ENCODE measurements at regions not wholly inside any gene's neighbourhood (a gene's known extent, or its start where the extent isn't known, plus 50 kb on each side); places are given as distances from the start of the nearest gene placed in this dataset.

DNA sequence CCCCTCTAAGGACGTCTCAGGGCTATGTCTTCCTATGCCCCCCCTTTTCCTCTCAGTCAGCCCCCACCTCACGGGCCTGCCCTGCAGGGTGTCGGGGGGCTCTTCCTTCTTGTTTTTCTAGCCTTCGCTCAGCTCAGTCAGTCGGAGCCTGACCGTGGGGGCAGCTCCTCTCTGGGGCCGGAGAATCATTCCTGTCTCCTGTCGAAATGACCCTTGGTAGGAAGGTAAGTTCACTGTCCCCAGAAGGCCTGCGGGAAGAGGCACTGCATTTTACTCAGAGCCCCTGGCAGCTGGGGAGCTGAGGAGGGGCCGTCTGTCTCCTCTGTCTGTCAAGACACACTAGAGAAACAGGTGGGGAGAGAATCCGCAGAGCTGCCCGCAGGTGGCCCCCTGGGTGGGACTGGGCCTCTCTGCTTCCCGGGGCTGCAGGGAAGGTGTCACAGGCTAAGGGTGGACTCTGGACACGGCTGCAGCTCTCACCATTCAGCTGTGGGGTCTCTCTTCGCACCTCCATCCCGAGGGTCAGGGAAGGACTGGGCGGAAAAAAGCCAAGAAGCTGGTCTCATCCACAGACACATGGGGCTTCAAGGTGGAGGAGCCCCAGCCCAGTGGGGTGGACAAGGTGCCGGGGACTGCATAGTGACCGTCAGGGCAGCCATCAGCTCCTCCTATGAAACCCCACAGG lies 112.8 kb upstream of the TNRC6C start:
- DNase-seq (ENCODE audit: low read depth) = no peak

- no peak for DNase-seq (ENCODE audit: low read depth)
Observed at GRCh38 chr17:77846531-77847085, 111.9 kb upstream of the TNRC6C start.

DNA sequence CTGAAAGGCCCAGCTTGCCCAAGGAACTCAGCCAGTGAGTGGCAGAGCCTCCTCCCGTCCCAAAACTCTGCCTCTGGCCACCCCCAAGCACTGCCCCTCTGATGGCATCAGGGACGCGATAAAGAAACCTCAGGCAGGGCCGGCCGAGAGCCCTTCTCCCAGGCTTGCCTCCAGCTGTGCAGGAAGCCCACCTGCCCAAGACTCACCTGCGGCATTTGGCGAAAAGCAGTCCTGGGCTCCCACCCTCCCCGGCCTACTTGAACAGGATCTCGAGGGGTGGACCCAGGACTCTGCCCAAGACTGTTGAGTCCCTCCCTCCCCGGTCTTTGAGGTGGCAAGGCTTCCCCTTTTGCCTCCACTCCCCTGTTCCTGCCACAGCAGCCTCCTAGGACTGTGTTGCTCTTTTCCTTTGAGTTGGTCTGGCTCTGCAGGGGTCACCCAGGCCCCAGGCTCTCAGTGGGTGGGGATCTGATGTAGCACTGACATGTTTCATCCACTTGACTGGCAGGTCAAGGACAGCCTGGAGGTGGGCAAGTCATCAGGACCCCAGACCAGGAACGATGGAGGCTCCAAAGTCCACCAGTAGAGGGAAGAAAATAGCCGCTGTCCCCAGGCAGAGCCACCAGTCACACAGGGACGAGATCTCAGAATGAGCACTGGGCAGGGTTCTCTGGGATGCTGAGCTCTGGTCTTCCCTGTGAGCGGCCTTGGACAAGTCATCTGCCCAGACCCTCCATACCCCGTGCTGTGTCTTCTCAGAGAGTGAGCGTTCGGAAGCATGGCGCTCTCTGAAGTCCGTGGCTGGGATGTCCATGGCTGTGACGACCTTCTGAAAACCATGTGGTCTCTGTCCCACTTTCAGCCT lies 111.0 kb upstream of the TNRC6C start:
- DNase-seq (ENCODE audit: low read depth) = no peak

- no peak for DNase-seq (ENCODE audit: low read depth)
Observed at GRCh38 chr17:77848257-77848656, 110.2 kb upstream of the TNRC6C start.

DNA sequence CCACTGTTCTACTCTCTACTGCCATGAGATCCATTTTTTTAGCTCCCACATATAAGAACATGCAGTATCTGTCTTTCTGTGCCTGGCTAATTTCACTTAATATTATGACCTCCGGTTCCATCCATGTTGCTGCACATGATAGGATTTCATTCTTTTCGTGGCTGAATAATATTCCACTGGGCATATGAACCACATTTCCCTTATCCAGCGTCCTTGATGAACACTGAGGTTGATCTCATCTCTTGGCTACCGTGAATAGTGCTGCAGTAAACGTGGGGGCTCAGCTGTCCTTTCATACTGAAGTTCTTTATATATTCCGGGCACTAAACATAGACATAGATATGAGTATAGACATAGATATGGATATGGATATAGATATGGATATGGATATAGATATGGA lies 109.3 kb upstream of the TNRC6C start:
- no peak for DNase-seq (ENCODE audit: low read depth)

DNA sequence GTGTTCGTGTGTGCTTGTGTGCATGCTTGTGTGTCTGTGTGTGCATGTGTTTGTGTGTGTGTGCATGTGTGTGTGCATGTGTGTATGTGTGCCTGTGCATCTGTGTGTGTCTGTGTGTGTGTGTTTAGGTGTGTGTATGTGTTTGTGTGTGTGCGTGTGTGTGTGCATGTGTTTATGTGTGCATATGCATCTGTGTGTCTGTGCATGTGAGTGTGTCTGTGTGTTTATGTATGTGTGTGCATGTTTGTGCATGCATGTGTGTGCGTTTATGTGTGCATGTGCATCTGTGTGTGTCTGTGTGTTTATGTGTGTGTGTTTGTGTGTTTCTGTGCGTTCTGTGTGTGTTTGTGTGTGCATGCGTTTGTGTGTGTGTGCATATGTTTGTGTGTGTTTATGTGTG lies 106.6 kb upstream of the TNRC6C start:
- no peak for DNase-seq (ENCODE audit: low read depth)

DNA sequence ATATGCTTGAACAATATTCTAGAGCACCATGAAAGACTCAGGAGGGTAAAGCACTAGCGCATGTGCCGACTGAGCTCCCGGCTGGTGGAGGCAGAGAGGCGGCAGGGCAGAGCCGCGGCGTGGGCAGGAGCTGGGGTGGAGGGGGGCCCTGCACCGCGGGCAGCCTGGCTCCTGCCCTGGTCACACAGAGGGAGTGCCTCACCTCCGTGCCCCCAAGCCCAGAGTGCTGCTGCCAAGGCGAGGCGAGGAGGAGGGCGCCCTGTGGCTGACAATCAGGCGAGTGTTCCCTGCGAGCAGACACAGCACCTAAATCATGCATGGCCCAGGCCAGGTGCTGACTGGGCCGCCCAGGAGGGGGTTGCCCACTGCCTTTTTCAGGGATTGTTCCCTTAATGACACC lies 105.8 kb upstream of the TNRC6C start:
- DNase-seq (ENCODE audit: low read depth) = no peak

DNA sequence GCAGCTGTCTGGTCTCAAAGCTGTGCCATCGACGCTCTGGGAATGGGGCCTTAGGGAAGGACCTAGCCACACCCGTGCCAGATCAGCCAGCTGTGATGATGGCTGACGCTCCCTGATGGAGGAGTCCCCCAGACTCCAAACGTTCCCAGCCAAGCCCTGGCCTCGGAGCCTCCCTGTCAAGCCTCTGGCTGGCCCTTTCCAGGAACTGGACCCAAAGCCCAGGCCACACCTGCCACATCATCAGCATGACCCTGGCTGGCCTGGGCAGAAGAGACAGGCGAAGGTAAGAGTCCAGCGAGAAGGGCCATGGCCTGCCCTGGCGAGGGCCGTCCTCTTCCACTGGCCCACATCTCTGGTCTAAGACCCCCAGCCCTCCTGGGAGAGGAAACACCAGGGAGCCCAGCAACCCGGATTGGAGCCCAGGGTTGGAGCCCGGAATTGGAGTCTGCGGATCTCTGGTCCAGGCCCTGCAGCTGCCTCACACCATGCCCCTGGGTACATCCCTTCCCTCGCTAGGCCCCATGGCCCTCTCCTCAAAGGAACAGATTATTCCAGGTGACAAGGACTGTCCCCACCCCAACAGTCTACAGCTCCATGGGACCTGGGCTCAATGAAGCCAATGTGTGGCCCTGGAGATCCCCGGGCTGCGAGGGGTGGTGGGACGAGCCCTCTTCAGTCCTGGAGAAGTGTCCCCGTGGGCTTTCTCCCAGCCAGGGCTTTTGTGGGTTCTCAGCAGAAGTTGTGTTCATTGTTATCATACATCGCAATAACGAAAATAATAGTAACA lies 105.1 kb upstream of the TNRC6C start:
- no peak for DNase-seq (ENCODE audit: low read depth)

DNA sequence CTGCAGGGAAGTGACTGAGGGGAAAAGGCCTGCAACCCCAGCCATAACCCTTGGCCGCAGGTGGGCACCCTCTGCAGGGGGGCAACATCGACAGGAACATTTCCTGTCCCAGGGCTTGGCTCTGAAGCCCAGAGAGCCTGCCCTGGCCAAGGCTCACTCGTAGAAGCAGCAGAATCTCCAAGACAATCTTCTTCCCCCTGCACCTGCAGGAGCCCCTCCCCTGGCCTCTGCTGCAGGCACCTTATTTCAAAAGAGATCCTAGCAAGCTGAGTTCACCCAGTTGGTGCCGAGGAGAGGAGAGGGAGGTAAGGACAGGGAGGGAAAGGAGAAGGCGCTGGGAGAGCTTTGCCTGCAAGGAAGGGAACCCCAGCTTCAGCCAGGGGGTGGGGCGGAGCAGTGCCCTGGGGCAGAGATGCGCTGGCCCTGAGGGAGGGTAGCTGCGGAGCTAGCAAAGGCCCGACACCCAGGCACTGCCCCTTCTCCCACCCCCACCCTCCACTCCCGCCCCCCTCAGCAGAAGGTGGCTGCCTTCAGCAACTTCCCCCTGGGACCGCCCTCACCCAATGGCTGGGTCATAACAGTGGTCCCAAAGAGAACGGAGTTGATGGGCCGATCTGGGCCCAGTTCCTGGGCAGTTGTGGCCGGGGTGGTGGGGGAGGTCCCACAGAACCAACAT lies 104.3 kb upstream of the TNRC6C start:
- DNase-seq (ENCODE audit: low read depth) = no peak

DNA sequence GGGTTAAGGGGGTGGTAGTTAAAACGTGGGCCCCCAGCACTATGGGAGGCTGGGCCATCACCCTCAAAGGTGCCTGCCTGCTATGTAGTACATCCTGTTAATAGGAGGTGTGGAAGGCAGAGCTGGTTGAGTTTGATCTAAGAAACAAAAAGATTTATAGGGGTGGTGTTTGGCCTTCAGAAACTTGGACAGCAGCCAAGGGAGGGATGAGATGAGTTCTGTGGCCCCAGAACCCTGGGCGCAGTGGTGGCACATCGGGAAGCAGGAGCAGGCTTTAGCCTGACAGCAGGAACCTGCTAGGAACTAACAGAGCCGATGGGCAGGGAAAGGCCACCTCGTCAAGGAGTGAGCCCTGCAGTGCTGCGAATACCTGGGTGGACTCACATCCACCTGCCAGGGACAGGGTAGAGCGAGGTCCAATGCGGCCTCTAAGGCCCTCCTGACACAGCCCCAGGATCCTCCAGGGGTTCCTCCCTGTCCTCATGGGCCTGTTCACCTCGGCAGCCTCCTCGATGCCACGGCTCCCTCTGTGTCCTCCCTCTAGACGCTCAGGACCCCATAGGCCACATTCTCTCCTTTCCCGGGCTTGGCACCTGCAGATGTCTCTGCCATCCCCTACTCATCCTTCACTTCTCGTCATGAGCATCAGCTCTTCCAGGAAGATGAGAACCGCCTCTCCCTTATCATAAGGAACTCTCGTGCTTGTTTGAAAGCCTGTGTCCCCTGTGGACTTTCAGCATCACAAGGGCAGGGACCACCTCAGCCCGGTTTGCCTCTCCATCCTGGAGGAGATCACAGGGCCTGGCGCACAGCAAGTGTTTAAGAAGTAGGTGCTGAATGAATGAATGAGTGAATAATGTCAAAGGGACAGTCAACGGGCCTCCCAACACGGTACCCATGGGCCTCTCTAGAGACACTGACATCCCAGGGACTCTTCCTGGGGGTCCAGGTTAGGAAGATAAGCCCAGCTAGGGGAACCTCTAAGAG lies 103.5 kb upstream of the TNRC6C start:
- DNase-seq (ENCODE audit: low read depth) = no peak

DNA sequence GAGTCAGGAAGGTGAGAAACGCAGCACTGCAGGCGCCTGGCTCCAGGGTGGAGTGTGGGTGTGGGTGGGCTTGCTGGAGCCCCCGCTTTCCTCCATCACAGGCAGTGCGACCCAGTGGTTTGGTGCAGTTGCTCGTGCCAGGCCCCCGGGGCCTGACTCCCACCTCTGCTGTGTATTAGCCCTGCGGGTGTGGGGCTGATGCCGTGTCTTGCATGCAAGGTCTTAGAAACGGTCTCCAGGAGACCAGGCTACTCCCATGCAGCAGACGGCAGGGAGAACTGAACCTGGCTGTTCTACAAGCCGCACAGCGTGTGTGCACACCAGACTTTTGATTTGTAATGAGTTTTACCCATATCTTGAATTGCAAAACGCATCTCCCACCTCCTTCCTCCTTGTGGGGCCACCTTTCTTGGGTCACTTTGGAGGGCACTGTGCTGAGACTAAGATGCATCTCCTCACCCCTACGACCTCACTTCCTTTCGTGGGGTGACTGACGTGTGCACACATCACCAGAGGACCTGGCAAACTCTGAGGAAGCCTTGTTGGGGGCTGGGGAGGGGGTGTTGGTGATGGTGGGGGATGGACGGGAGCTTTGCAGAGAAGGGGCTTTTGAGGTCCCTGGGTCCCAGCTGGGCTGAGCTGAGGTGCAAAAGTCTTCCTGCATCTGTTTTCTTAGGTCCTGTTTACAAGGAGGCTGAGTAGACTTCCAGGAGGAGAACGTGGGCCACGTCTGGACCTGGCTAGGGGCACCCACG lies 101.8 kb upstream of the TNRC6C start:
- DNase-seq (ENCODE audit: low read depth) = no peak

DNA sequence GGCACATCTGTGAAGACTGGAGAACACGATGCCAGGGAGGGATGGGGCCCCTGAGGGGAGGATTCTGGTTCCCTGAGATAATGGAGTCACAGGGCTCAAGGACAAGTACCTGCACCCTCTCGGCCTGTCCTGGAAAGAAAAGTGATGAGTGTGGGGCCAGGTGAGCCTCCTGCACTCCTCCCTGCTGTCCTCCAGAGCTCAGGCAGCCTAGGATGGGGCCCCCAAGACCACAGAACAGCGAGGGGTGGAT lies 101.3 kb upstream of the TNRC6C start:
- DNase-seq (ENCODE audit: low read depth) = no peak

DNA sequence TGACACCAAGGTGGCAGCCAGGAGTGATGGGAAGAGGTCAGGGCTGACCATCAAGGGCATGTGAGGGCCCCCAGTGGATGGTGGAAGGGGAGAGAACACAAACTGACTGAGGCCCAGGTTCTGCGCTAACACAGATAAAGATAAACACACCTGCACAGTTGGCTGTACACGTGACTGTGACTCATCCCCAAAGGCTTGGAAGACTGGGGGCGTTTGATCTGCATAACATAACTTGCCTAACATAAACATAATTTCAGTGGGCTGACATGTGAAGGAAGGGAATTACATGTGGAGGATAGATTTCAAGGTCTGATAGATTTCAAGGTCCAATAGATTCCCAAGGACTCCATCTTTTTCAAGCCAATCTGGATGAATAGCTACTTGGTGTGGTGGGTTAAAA lies 100.9 kb upstream of the TNRC6C start:
- DNase-seq (ENCODE audit: low read depth) = no peak

- DNase-seq (ENCODE audit: low read depth) = no peak
Observed at GRCh38 chr17:77858291-77859034, 100.0 kb upstream of the TNRC6C start.

DNA sequence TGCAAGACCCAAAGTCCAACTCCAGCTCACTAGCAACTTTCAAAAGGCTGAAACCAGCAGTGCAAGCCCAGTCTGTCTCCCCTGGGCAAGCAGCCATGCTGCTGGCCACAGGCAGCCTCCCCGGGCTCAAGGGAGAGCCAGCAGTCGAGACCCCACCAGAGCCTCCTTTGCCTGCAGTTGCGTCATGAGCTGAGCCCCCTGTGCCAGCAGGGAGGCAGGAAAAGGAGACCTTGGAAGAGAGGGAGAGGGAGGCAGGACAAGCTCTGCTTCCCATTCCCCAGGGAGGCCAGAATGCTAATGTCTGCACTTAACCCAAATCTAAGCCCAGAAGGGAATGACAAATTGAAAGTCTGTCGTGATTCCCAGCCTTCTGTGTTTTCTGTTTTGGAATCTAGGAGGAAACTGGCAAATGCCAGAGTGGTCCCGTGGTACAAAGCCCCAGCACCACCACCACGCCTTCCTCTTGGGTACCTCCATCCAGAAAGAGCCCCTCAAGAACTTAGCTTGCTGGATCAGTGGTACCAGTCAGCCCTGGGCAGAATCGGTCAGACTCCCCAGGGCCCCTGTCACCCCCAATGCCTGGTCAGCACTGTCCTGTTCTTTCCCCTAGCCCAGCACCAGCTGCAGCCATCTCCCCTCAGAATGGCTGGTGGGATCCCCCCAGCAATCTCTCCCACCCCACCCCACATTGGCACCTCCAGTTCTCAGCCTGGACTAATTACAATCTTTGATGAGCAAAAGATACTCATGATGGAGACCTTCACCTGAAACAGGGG lies 99.3 kb upstream of the TNRC6C start:
- no peak for DNase-seq (ENCODE audit: low read depth)

- no peak for DNase-seq (ENCODE audit: low read depth)
Observed at GRCh38 chr17:77861133-77861695, 97.3 kb upstream of the TNRC6C start.

- DNase-seq (ENCODE audit: low read depth) = no peak
Observed at GRCh38 chr17:77861981-77862645, 96.4 kb upstream of the TNRC6C start.

Measured in Daoy (cell line).